Type B pancreatic cell (in vitro differentiated cells): ENCODE measurements at regions not wholly inside any gene's neighbourhood (a gene's known extent, or its start where the extent isn't known, plus 50 kb on each side); places are given as distances from the start of the nearest gene placed in this dataset.

Source experiments
- DNase-seq: peaks from one replicate; pipeline ENCODE4 v3.0.0; 2021; ENCODE audit warnings: mixed read lengths; ENCODE audit not compliant: unreplicated experiment; ENCODE audit errors: extremely low spot score
- H3K27ac Mint-ChIP-seq: 2 replicates; pipeline ENCODE4 v1.8.0; 2021; ENCODE audit warnings: mild to moderate bottlenecking, mixed read lengths
- H3K27me3 Mint-ChIP-seq: 2 replicates; pipeline ENCODE4 v1.8.0; 2021; ENCODE audit warnings: mixed read lengths
- H3K36me3 Mint-ChIP-seq: 2 replicates; pipeline ENCODE4 v1.8.0; 2021; ENCODE audit warnings: mixed read lengths
- H3K4me1 Mint-ChIP-seq: one replicate; pipeline ENCODE4 v1.8.0; 2021; ENCODE audit warnings: mixed read lengths; ENCODE audit not compliant: unreplicated experiment
- H3K4me3 Mint-ChIP-seq: 2 replicates; pipeline ENCODE4 v1.8.0; 2021; ENCODE audit warnings: mild to moderate bottlenecking, mixed read lengths
- H3K9me3 Mint-ChIP-seq: 2 replicates; pipeline ENCODE4 v1.8.0; 2021; ENCODE audit warnings: mixed read lengths
- CTCF ChIP-seq: fragments of 200-600 bp; sonication (generic); conservative IDR thresholded peaks from 2 replicates; pipeline ENCODE4 v1.5.0; 2021; ENCODE audit warnings: antibody characterized with exemption, mild to moderate bottlenecking

- no peaks in the 10 kb centered on the region for H3K4me1 Mint-ChIP-seq
- no peak for TF ChIP-seq CTCF
Observed at GRCh38 chr6:141443032-141443431, 689.7 kb upstream of the GJE1 start.

GRCh38 chr6:141439513-141439912, 693.2 kb upstream of the GJE1 start:
- H3K27ac Mint-ChIP-seq = no peak overlapping the region
- no peaks in the 10 kb centered on the region for H3K4me1 Mint-ChIP-seq
- no peak for TF ChIP-seq CTCF
- no peaks in the 10 kb centered on the region for H3K36me3 Mint-ChIP-seq
- no peak overlapping the region for H3K4me3 Mint-ChIP-seq
- no peaks in the 10 kb centered on the region for H3K27me3 Mint-ChIP-seq
- H3K9me3 Mint-ChIP-seq = no peaks in the 10 kb centered on the region
- DNase-seq = no peak

More at GRCh38 chr6:141443032-141443431, 689.7 kb upstream of the GJE1 start:
- no peak for DNase-seq
- Mint-ChIP-seq H3K4me3 (no peak overlapping the region), H3K9me3 (no peaks in the 10 kb centered on the region), H3K27me3 (peaks cover 5% of the 10 kb centered on the region), H3K36me3 (no peaks in the 10 kb centered on the region), H3K27ac (no peak overlapping the region)

- H3K27me3 Mint-ChIP-seq = no peaks in the 10 kb centered on the region
- no peaks in the 10 kb centered on the region for H3K4me1 Mint-ChIP-seq
- no peaks in the 10 kb centered on the region for H3K36me3 Mint-ChIP-seq
- no peak overlapping the region for H3K27ac Mint-ChIP-seq
- H3K4me3 Mint-ChIP-seq = no peak overlapping the region
- no peak for DNase-seq
- TF ChIP-seq CTCF = no peak
- H3K9me3 Mint-ChIP-seq = no peaks in the 10 kb centered on the region
Observed at GRCh38 chr6:141437685-141438084, 695.0 kb upstream of the GJE1 start.

GRCh38 chr6:141437011-141437410, 695.7 kb upstream of the GJE1 start:
- H3K4me3 Mint-ChIP-seq = no peak overlapping the region
- no peak for TF ChIP-seq CTCF
- no peaks in the 10 kb centered on the region for H3K36me3 Mint-ChIP-seq
- no peak overlapping the region for H3K27ac Mint-ChIP-seq
- no peak for DNase-seq
- H3K9me3 Mint-ChIP-seq = no peaks in the 10 kb centered on the region
- no peaks in the 10 kb centered on the region for H3K27me3 Mint-ChIP-seq
- H3K4me1 Mint-ChIP-seq = no peaks in the 10 kb centered on the region

GRCh38 chr6:141426400-141426980, 706.2 kb upstream of the GJE1 start:
- Mint-ChIP-seq H3K27ac (no peak overlapping the region), H3K27me3 (no peaks in the 10 kb centered on the region), H3K4me3 (no peak overlapping the region), H3K9me3 (no peaks in the 10 kb centered on the region), H3K36me3 (no peaks in the 10 kb centered on the region), H3K4me1 (no peaks in the 10 kb centered on the region)
- no peak for DNase-seq
- peak; percentile 32 for TF ChIP-seq CTCF

GRCh38 chr6:141421378-141421777, 711.3 kb upstream of the GJE1 start:
- Mint-ChIP-seq H3K9me3 (no peaks in the 10 kb centered on the region), H3K27me3 (no peaks in the 10 kb centered on the region), H3K36me3 (no peaks in the 10 kb centered on the region), H3K4me1 (no peaks in the 10 kb centered on the region), H3K4me3 (no peak overlapping the region), H3K27ac (no peak overlapping the region)
- DNase-seq = no peak
- TF ChIP-seq CTCF = no peak
